SK-N-SH treated with all-trans-retinoic acid at 6 μM for 48 hours (cell line): ENCODE measurements at regions not wholly inside any gene's neighbourhood (a gene's known extent, or its start where the extent isn't known, plus 50 kb on each side); places are given as distances from the start of the nearest gene placed in this dataset.
"Not testable (repeated sequence)": the region's sequence is repeated elsewhere in the genome, so short reads cannot be mapped to it uniquely, and the experiment has no call there.

Experiments
- ATAC-seq: fragments of 200-7000 bp; cut with Tn5 transposase; 3 replicates; pipeline ENCODE4 v1.9.1; 2020; ENCODE audit warnings: mild to moderate bottlenecking, moderate library complexity
- ARNTL ChIP-seq: fragments of 450-650 bp; formaldehyde crosslinking; IDR thresholded peaks from 2 replicates; pipeline ENCODE4 v1.5.0; 2020; ENCODE audit warnings: low read depth, mild to moderate bottlenecking, moderate library complexity, borderline replicate concordance
- BACH2 ChIP-seq: fragments of 250-450 bp; sonication (Bioruptor Pico); IDR thresholded peaks from 2 replicates; pipeline ENCODE4 v1.9.0; 2021; ENCODE audit warnings: mild to moderate bottlenecking, borderline replicate concordance
- CREB5 ChIP-seq: fragments of 250-450 bp; sonication (Bioruptor Pico); IDR thresholded peaks from 2 replicates; pipeline ENCODE4 v1.5.1; 2020; ENCODE audit warnings: low read depth, mild to moderate bottlenecking, moderate library complexity
- ESRRG ChIP-seq: fragments of 250-450 bp; sonication (Bioruptor Pico); IDR thresholded peaks from 2 replicates; pipeline ENCODE4 v1.6.1; 2021; ENCODE audit warnings: mild to moderate bottlenecking
- GLIS3 ChIP-seq: fragments of 250-450 bp; sonication (Bioruptor Pico); IDR thresholded peaks from 2 replicates; pipeline ENCODE4 v1.5.0; 2020; ENCODE audit warnings: mild to moderate bottlenecking, moderate library complexity
- ISL1 ChIP-seq: fragments of 250-450 bp; sonication (Bioruptor Pico); IDR thresholded peaks from 2 replicates; pipeline ENCODE4 v2.1.2; 2022; ENCODE audit warnings: mild to moderate bottlenecking, moderate library complexity
- OSR1 ChIP-seq: fragments of 250-450 bp; sonication (Bioruptor Pico); IDR thresholded peaks from 2 replicates; pipeline ENCODE4 v1.8.0; 2022; ENCODE audit warnings: moderate library complexity, mild to moderate bottlenecking, inconsistent platforms
- PATZ1 ChIP-seq: fragments of 250-450 bp; sonication (Bioruptor Pico); IDR thresholded peaks from 2 replicates; pipeline ENCODE4 v1.8.0; 2020; ENCODE audit warnings: mild to moderate bottlenecking, moderate library complexity, borderline replicate concordance
- PPARA ChIP-seq: fragments of 250-450 bp; sonication (Bioruptor Pico); IDR thresholded peaks from 2 replicates; pipeline ENCODE4 v1.5.0; 2020; ENCODE audit warnings: mild to moderate bottlenecking, borderline replicate concordance
- RARB ChIP-seq: fragments of 250-450 bp; sonication (Bioruptor Pico); IDR thresholded peaks from 2 replicates; pipeline ENCODE4 v1.8.0; 2021; ENCODE audit warnings: mild to moderate bottlenecking, moderate library complexity
- SNAI2 ChIP-seq: fragments of 250-450 bp; sonication (Bioruptor Pico); IDR thresholded peaks from 2 replicates; pipeline ENCODE4 v1.5.0; 2020; ENCODE audit warnings: mild to moderate bottlenecking, moderate library complexity
- TCF4 ChIP-seq: fragments of 250-450 bp; sonication (Bioruptor Pico); IDR thresholded peaks from 2 replicates; pipeline ENCODE4 v1.8.0; 2021; ENCODE audit warnings: mild to moderate bottlenecking, moderate library complexity, borderline replicate concordance
- TOX ChIP-seq: fragments of 250-450 bp; sonication (Bioruptor Pico); IDR thresholded peaks from 2 replicates; pipeline ENCODE4 v1.8.0; 2021; ENCODE audit warnings: mild to moderate bottlenecking, moderate library complexity, borderline replicate concordance
- ZC3H10 ChIP-seq: fragments of 250-450 bp; sonication (Bioruptor Pico); IDR thresholded peaks from 2 replicates; pipeline ENCODE4 v1.5.1; 2021; ENCODE audit warnings: mild to moderate bottlenecking, moderate library complexity
- ZFP3 ChIP-seq: fragments of 250-450 bp; sonication (Bioruptor Pico); IDR thresholded peaks from 2 replicates; pipeline ENCODE4 v1.5.0; 2020; ENCODE audit warnings: mild to moderate bottlenecking, moderate library complexity
- ZFP30 ChIP-seq: fragments of 450-650 bp; formaldehyde crosslinking; IDR thresholded peaks from 2 replicates; pipeline ENCODE4 v1.5.0; 2022; ENCODE audit warnings: mild to moderate bottlenecking, moderate library complexity
- ZNF8 ChIP-seq: fragments of 450-650 bp; formaldehyde crosslinking; IDR thresholded peaks from 2 replicates; pipeline ENCODE4 v1.5.0; 2020; ENCODE audit warnings: mild to moderate bottlenecking, moderate library complexity
- TF ChIP-seq, protein P1 (sequence below): fragments of 250-450 bp; sonication (Bioruptor Pico); IDR thresholded peaks from 2 replicates; pipeline ENCODE4 v1.5.0; 2020; ENCODE audit warnings: mild to moderate bottlenecking, moderate library complexity
- TF ChIP-seq, protein P2 (sequence below): fragments of 250-450 bp; sonication (Bioruptor Pico); IDR thresholded peaks from 2 replicates; pipeline ENCODE4 v1.5.1; 2021; ENCODE audit warnings: mild to moderate bottlenecking, moderate library complexity
- TF ChIP-seq, protein P3 (sequence below): fragments of 250-450 bp; sonication (Bioruptor Pico); IDR thresholded peaks from 2 replicates; pipeline ENCODE4 v1.8.0; 2021; ENCODE audit warnings: low read depth, mild to moderate bottlenecking, moderate library complexity, borderline replicate concordance

GRCh38 chr2:67186326-67186725 lies 210.8 kb upstream of the ETAA1 start (continued):
- TF ChIP-seq, protein P1, sequence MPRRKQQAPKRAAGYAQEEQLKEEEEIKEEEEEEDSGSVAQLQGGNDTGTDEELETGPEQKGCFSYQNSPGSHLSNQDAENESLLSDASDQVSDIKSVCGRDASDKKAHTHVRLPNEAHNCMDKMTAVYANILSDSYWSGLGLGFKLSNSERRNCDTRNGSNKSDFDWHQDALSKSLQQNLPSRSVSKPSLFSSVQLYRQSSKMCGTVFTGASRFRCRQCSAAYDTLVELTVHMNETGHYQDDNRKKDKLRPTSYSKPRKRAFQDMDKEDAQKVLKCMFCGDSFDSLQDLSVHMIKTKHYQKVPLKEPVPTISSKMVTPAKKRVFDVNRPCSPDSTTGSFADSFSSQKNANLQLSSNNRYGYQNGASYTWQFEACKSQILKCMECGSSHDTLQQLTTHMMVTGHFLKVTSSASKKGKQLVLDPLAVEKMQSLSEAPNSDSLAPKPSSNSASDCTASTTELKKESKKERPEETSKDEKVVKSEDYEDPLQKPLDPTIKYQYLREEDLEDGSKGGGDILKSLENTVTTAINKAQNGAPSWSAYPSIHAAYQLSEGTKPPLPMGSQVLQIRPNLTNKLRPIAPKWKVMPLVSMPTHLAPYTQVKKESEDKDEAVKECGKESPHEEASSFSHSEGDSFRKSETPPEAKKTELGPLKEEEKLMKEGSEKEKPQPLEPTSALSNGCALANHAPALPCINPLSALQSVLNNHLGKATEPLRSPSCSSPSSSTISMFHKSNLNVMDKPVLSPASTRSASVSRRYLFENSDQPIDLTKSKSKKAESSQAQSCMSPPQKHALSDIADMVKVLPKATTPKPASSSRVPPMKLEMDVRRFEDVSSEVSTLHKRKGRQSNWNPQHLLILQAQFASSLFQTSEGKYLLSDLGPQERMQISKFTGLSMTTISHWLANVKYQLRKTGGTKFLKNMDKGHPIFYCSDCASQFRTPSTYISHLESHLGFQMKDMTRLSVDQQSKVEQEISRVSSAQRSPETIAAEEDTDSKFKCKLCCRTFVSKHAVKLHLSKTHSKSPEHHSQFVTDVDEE = no peak
- TF ChIP-seq RARB (CRISPR knock-in tag) = no peak
- no peak for TF ChIP-seq GLIS3

DNA sequence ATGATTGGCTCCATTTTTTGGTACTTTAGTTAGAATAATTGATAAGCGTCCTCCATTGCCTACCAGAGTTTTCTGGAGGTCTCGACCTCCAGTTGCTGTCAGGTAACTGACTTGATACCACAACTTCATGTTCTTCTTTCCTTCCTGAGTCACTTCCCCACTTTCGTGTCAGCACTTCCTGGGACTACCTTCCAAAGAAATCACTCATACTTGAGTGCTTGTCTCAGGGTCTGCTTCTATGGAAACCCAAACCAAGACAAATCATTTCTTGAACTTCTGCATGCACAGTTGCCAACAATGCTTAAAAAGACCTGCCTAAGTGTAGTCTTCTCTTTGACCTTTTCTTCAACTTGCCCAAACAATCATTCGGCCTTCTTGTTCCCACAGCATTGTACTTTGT lies 210.3 kb upstream of the ETAA1 start:
- no peak for ATAC-seq

GRCh38 chr2:67195327-67195726 lies 201.8 kb upstream of the ETAA1 start:
- ATAC-seq = not testable (repeated sequence)

More for the DNA sequence above, 210.3 kb upstream of the ETAA1 start:
- TF ChIP-seq ESRRG (CRISPR knock-in tag) (no peak), ZFP3 (no peak), CREB5 (CRISPR knock-in tag) (no peak), ISL1 (CRISPR knock-in tag) (no peak), RARB (CRISPR knock-in tag) (no peak), ZFP30 (CRISPR knock-in tag) (no peak), ARNTL (CRISPR knock-in tag) (no peak), PATZ1 (CRISPR knock-in tag) (no peak)
- TF ChIP-seq, protein P2, sequence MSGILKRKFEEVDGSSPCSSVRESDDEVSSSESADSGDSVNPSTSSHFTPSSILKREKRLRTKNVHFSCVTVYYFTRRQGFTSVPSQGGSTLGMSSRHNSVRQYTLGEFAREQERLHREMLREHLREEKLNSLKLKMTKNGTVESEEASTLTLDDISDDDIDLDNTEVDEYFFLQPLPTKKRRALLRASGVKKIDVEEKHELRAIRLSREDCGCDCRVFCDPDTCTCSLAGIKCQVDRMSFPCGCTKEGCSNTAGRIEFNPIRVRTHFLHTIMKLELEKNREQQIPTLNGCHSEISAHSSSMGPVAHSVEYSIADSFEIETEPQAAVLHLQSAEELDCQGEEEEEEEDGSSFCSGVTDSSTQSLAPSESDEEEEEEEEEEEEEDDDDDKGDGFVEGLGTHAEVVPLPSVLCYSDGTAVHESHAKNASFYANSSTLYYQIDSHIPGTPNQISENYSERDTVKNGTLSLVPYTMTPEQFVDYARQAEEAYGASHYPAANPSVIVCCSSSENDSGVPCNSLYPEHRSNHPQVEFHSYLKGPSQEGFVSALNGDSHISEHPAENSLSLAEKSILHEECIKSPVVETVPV (CRISPR knock-in tag) = no peak

- no peak for TF ChIP-seq BACH2 (CRISPR knock-in tag)
- no peak for TF ChIP-seq ESRRG (CRISPR knock-in tag)
- TF ChIP-seq ZFP3 = no peak
- no peak for TF ChIP-seq GLIS3
- no peak for TF ChIP-seq ZNF8 (CRISPR knock-in tag)
- no peak for TF ChIP-seq TOX (CRISPR knock-in tag)
- TF ChIP-seq ZC3H10 = no peak
- TF ChIP-seq PPARA (CRISPR knock-in tag) = no peak
- ATAC-seq = no peak
Observed at GRCh38 chr2:67201521-67201920, 195.6 kb upstream of the ETAA1 start.

DNA sequence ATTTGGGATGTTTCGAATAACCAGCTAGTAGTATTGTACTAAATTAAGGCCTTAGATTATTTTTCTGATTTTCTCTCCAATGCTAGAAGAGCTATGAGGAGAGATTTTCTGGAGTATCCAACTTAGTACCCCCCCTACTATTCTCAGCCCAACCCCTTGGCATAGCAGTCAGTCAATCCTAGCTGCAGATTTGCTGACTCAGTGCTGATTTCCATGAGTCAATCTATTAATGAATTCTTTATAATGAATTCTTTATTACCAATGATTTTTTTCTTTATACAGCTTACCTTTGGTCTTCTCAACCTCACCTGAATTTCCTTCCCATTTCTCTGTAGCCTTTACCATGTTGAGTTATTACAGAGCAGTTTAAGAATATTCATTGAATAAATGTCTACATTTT lies 192.8 kb upstream of the ETAA1 start:
- ATAC-seq = no peak
- TF ChIP-seq ZNF8 (CRISPR knock-in tag) (no peak), PATZ1 (CRISPR knock-in tag) (no peak), OSR1 (CRISPR knock-in tag) (no peak), SNAI2 (no peak), TCF4 (CRISPR knock-in tag) (no peak), RARB (CRISPR knock-in tag) (no peak)
- TF ChIP-seq, protein P1 = no peak
- TF ChIP-seq, protein P3, sequence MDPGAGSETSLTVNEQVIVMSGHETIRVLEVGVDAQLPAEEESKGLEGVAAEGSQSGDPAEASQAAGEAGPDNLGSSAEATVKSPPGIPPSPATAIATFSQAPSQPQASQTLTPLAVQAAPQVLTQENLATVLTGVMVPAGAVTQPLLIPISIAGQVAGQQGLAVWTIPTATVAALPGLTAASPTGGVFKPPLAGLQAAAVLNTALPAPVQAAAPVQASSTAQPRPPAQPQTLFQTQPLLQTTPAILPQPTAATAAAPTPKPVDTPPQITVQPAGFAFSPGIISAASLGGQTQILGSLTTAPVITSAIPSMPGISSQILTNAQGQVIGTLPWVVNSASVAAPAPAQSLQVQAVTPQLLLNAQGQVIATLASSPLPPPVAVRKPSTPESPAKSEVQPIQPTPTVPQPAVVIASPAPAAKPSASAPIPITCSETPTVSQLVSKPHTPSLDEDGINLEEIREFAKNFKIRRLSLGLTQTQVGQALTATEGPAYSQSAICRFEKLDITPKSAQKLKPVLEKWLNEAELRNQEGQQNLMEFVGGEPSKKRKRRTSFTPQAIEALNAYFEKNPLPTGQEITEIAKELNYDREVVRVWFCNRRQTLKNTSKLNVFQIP (CRISPR knock-in tag) = no peak
